Brain microvascular endothelial cell (primary cell): ENCODE measurements at regions not wholly inside any gene's neighbourhood (a gene's known extent, or its start where the extent isn't known, plus 50 kb on each side); places are given as distances from the start of the nearest gene placed in this dataset.

Experiments
- DNase-seq: peaks from one replicate; pipeline ENCODE4 v3.0.0-alpha.2; 2020
- H3K27ac ChIP-seq: fragments of 250-450 bp; sonication (Bioruptor Pico); 2 replicates; pipeline ENCODE4 v1.5.1; 2020; ENCODE audit warnings: mild to moderate bottlenecking, moderate library complexity
- H3K27me3 ChIP-seq: fragments of 250-450 bp; sonication (Bioruptor Pico); replicated peaks from 2 replicates; pipeline ENCODE4 v1.5.1; 2020; ENCODE audit warnings: mild to moderate bottlenecking
- H3K36me3 ChIP-seq: fragments of 250-450 bp; sonication (Bioruptor Pico); replicated peaks from 2 replicates; pipeline ENCODE4 v1.5.1; 2020; ENCODE audit warnings: mild to moderate bottlenecking
- H3K4me3 ChIP-seq: 2 replicates; pipeline ENCODE4 v1.5.1; 2011; ENCODE audit warnings: low read depth, mild to moderate bottlenecking, control low read depth, low read length, moderate library complexity
- CTCF ChIP-seq: IDR thresholded peaks from 2 replicates; pipeline ENCODE4 v1.5.1; 2011; ENCODE audit warnings: low read depth, mild to moderate bottlenecking, moderate library complexity, low read length, control low read depth, inconsistent platforms; ENCODE audit errors: missing control alignments
- in situ Hi-C: cut with HindIII; loops from 2 replicates; pipeline ENCODE4 v1.10.0; 2017; ENCODE audit warnings: low sequenced_read_pairs, low pct_ligation_motif_present

- Histone ChIP-seq H3K36me3 (no peaks in the 10 kb centered on the region), H3K4me3 (no peak overlapping the region), H3K27me3 (no peaks in the 10 kb centered on the region), H3K27ac (no peak overlapping the region)
- no peak for TF ChIP-seq CTCF
- in situ Hi-C loops = no loop called here
- DNase-seq = no peak
Measured at GRCh38 chr1:83531521-83532309, 467.2 kb downstream of the TTLL7 start.

- H3K27ac ChIP-seq = no peak overlapping the region
- no peak for TF ChIP-seq CTCF
- in situ Hi-C loops = no loop called here
- no peaks in the 10 kb centered on the region for H3K36me3 ChIP-seq
- DNase-seq = no peak
- no peak overlapping the region for H3K4me3 ChIP-seq
- H3K27me3 ChIP-seq = no peaks in the 10 kb centered on the region
Measured at GRCh38 chr1:83530506-83530905, 468.4 kb downstream of the TTLL7 start.

GRCh38 chr1:83527987-83528386, 470.9 kb downstream of the TTLL7 start:
- DNase-seq = no peak
- Histone ChIP-seq H3K27me3 (no peaks in the 10 kb centered on the region), H3K36me3 (no peaks in the 10 kb centered on the region), H3K4me3 (no peak overlapping the region), H3K27ac (no peak overlapping the region)
- TF ChIP-seq CTCF = no peak
- in situ Hi-C loops = no loop called here

- no peak overlapping the region for H3K27ac ChIP-seq
- in situ Hi-C loops = no loop called here
- TF ChIP-seq CTCF = no peak
- no peak overlapping the region for H3K4me3 ChIP-seq
- H3K36me3 ChIP-seq = no peaks in the 10 kb centered on the region
- DNase-seq = no peak
- no peaks in the 10 kb centered on the region for H3K27me3 ChIP-seq
Measured at GRCh38 chr1:83520797-83521196, 478.1 kb downstream of the TTLL7 start.

- in situ Hi-C loops = no loop called here
- H3K27ac ChIP-seq = no peak overlapping the region
- no peaks in the 10 kb centered on the region for H3K27me3 ChIP-seq
- no peak for TF ChIP-seq CTCF
- H3K4me3 ChIP-seq = no peak overlapping the region
- no peak for DNase-seq
- no peaks in the 10 kb centered on the region for H3K36me3 ChIP-seq
Measured at GRCh38 chr1:83516369-83516768, 482.6 kb downstream of the TTLL7 start.
